CD14-positive monocyte (primary cell): ENCODE measurements at regions not wholly inside any gene's neighbourhood (a gene's known extent, or its start where the extent isn't known, plus 50 kb on each side); places are given as distances from the start of the nearest gene placed in this dataset.

Source experiments
- DNase-seq, 3 donors: peaks; one replicate each; pipeline ENCODE4 v3.0.0-alpha.2; 2011 to 2022
- H2AFZ ChIP-seq: 2 replicates; pipeline ENCODE4 v1.6.0; 2012; ENCODE audit warnings: mild to moderate bottlenecking, low read depth, low read length, inconsistent platforms; ENCODE audit not compliant: insufficient read depth, poor library complexity, severe bottlenecking
- H3K27ac ChIP-seq, 2 donors: 1 replicate in 1 of 2; 2 replicates in 1 of 2; pipeline ENCODE4 v1.5.1; 2012 to 2013; ENCODE audit warnings: low read length in 2 of 2, control low read depth in 1 of 2, inconsistent platforms in 1 of 2, low read depth in 1 of 2, mild to moderate bottlenecking in 1 of 2
- H3K27me3 ChIP-seq, 2 donors: one replicate each; pipeline versions ENCODE4 v1.6.0 to v1.6.1; 2011 to 2013; ENCODE audit warnings: low read length in 2 of 2; ENCODE audit not compliant: control insufficient read depth in 2 of 2, insufficient read depth in 2 of 2
- H3K36me3 ChIP-seq, 2 donors: replicated peaks in 1 of 2; 1 replicate in 1 of 2; 2 replicates in 1 of 2; pipeline versions ENCODE4 v1.5.1 to v1.6.1; 2012 to 2013; ENCODE audit warnings: low read length in 2 of 2, control low read depth in 1 of 2, inconsistent platforms in 1 of 2, mild to moderate bottlenecking in 1 of 2; ENCODE audit not compliant: insufficient read depth in 2 of 2, control insufficient read depth in 1 of 2
- H3K4me1 ChIP-seq, 2 donors: 1 replicate in 1 of 2; 2 replicates in 1 of 2; pipeline versions ENCODE4 v1.5.1 to v1.6.1; 2012 to 2013; ENCODE audit warnings: low read length in 2 of 2, control low read depth in 1 of 2, inconsistent platforms in 1 of 2, mild to moderate bottlenecking in 1 of 2, moderate library complexity in 1 of 2; ENCODE audit not compliant: insufficient read depth in 2 of 2, control insufficient read depth in 1 of 2
- H3K4me2 ChIP-seq: replicated peaks from 2 replicates; pipeline ENCODE3; 2012; ENCODE audit warnings: low read length, moderate library complexity, mild to moderate bottlenecking; ENCODE audit not compliant: poor library complexity, severe bottlenecking; ENCODE audit errors: extremely low read depth
- H3K4me3 ChIP-seq, 3 experiments: fragments of 200-600 bp in 1 of 3; sonication (generic) in 1 of 3; replicated peaks in 1 of 3; 1 replicate in 2 of 3; 2 replicates in 1 of 3; pipeline ENCODE4 v1.5.1; 2011 to 2013; ENCODE audit warnings: low read length in 3 of 3, mild to moderate bottlenecking in 3 of 3, control low read depth in 2 of 3, low read depth in 2 of 3, inconsistent platforms in 1 of 3, moderate library complexity in 1 of 3
- H3K79me2 ChIP-seq: 2 replicates; pipeline ENCODE4 v1.6.0; 2012; ENCODE audit warnings: mild to moderate bottlenecking, control low read depth, inconsistent platforms, low read length, moderate library complexity; ENCODE audit not compliant: insufficient read depth
- H3K9ac ChIP-seq: 2 replicates; pipeline ENCODE4 v1.6.0; 2017; ENCODE audit warnings: low read length, mild to moderate bottlenecking; ENCODE audit not compliant: insufficient read depth, poor library complexity, severe bottlenecking
- H3K9me3 ChIP-seq, 2 donors: replicated peaks in 1 of 2; 1 replicate in 1 of 2; 2 replicates in 1 of 2; pipeline versions ENCODE4 v1.5.1 to v1.6.1; 2012 to 2013; ENCODE audit warnings: low read length in 2 of 2, control low read depth in 1 of 2; ENCODE audit not compliant: control insufficient read depth in 1 of 2, insufficient read depth in 1 of 2
- H4K20me1 ChIP-seq: 2 replicates; pipeline ENCODE4 v1.6.0; 2012; ENCODE audit warnings: mild to moderate bottlenecking, low read length, control low read depth, moderate library complexity; ENCODE audit not compliant: insufficient read depth
- H3K27ac Mint-ChIP-seq, 7 donors: one replicate each; pipeline ENCODE4 v1.8.0; 2020; ENCODE audit warnings: mild to moderate bottlenecking in 7 of 7, mixed read lengths in 7 of 7, moderate library complexity in 6 of 7, inconsistent platforms in 2 of 7
- H3K27me3 Mint-ChIP-seq, 3 donors: one replicate each; pipeline ENCODE4 v1.8.0; 2021 to 2022; ENCODE audit warnings: low read depth in 3 of 3, mild to moderate bottlenecking in 3 of 3, mixed read lengths in 3 of 3, moderate library complexity in 3 of 3, inconsistent platforms in 1 of 3
- H3K36me3 Mint-ChIP-seq, 2 donors: one replicate each; pipeline ENCODE4 v1.8.0; 2020; ENCODE audit warnings: mixed read lengths in 2 of 2, inconsistent platforms in 1 of 2, mild to moderate bottlenecking in 1 of 2
- H3K4me1 Mint-ChIP-seq: one replicate; pipeline ENCODE4 v1.8.0; 2020; ENCODE audit warnings: mild to moderate bottlenecking, mixed read lengths
- H3K4me3 Mint-ChIP-seq, 2 donors: one replicate each; pipeline ENCODE4 v1.8.0; 2020; ENCODE audit warnings: mild to moderate bottlenecking in 2 of 2, mixed read lengths in 2 of 2, moderate library complexity in 1 of 2
- H3K9me3 Mint-ChIP-seq, 7 donors: one replicate each; pipeline ENCODE4 v1.8.0; 2020 to 2022; ENCODE audit warnings: mixed read lengths in 7 of 7, mild to moderate bottlenecking in 6 of 7, moderate library complexity in 6 of 7, inconsistent platforms in 2 of 7
- WGBS: methylation state at CpG from one replicate; pipeline ENCODE4 v1.1.5; 2013; ENCODE audit warnings: missing lambda C conversion rate; ENCODE audit not compliant: insufficient coverage; 5-methylcytosine and 5-hydroxymethylcytosine counted together
- intact Hi-C, 2 donors: fragments of 100-400 bp; cut with micrococcal nuclease; formaldehyde crosslinking; loops; one replicate each; pipeline versions ENCODE4 v1.15.0 to v1.15.1; 2023
- TF ChIP-seq, protein P1 (sequence below): fragments of 200-600 bp; IDR thresholded peaks from one replicate; pipeline ENCODE4 v1.8.0; 2022; ENCODE audit warnings: antibody characterized with exemption, mild to moderate bottlenecking

DNA sequence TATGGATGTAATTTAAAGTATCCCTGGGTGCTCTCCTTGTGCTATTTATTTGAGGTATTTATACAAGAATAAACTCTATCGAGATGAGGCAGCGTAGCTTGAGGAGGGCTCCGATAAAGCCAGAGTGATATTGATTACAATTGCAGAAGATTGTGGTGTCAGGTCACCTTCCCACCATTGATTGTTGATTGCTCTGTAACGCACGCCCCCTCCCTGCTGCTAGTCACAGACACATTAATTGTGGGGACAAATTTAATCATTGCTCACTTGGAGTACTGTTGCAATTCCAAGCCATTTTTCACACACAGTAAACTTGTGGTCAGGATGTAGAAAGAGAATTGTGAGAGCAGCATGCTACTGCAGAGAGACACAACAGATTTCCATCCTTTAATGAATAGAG lies 75.4 kb downstream of the IRX3 start:
- Histone ChIP-seq H3K79me2 (no peaks in the 10 kb centered on the region), H3K9ac (no peak overlapping the region), H4K20me1 (no peaks in the 10 kb centered on the region), H3K4me2 (no peak overlapping the region), H3K4me1 (no peaks in the 10 kb centered on the region), H3K4me3 (no peak overlapping the region), H3K9me3 (no peaks in the 10 kb centered on the region), H3K27ac (no peak overlapping the region), H2AFZ (no peak overlapping the region), H3K36me3 (no peaks in the 10 kb centered on the region), H3K27me3 (no peaks in the 10 kb centered on the region)
- H3K4me1 Mint-ChIP-seq: no peaks in the 10 kb centered on the region
- TF ChIP-seq, protein P1, sequence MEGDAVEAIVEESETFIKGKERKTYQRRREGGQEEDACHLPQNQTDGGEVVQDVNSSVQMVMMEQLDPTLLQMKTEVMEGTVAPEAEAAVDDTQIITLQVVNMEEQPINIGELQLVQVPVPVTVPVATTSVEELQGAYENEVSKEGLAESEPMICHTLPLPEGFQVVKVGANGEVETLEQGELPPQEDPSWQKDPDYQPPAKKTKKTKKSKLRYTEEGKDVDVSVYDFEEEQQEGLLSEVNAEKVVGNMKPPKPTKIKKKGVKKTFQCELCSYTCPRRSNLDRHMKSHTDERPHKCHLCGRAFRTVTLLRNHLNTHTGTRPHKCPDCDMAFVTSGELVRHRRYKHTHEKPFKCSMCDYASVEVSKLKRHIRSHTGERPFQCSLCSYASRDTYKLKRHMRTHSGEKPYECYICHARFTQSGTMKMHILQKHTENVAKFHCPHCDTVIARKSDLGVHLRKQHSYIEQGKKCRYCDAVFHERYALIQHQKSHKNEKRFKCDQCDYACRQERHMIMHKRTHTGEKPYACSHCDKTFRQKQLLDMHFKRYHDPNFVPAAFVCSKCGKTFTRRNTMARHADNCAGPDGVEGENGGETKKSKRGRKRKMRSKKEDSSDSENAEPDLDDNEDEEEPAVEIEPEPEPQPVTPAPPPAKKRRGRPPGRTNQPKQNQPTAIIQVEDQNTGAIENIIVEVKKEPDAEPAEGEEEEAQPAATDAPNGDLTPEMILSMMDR: no peak
- intact Hi-C loops: no loop called here
- H3K36me3 Mint-ChIP-seq: no peaks in the 10 kb centered on the region
- WGBS: 85% methylated on average over 3 of the region's 5 CpGs
- no peak overlapping the region for H3K27ac Mint-ChIP-seq
- H3K4me3 Mint-ChIP-seq: no peak overlapping the region
- no peak for DNase-seq
- peaks cover 0 to 2% (median 0%) of the 10 kb centered on the region in 7 donors for H3K9me3 Mint-ChIP-seq
- peaks cover 2 to 6% (median 3%) of the 10 kb centered on the region in 3 donors for H3K27me3 Mint-ChIP-seq

DNA sequence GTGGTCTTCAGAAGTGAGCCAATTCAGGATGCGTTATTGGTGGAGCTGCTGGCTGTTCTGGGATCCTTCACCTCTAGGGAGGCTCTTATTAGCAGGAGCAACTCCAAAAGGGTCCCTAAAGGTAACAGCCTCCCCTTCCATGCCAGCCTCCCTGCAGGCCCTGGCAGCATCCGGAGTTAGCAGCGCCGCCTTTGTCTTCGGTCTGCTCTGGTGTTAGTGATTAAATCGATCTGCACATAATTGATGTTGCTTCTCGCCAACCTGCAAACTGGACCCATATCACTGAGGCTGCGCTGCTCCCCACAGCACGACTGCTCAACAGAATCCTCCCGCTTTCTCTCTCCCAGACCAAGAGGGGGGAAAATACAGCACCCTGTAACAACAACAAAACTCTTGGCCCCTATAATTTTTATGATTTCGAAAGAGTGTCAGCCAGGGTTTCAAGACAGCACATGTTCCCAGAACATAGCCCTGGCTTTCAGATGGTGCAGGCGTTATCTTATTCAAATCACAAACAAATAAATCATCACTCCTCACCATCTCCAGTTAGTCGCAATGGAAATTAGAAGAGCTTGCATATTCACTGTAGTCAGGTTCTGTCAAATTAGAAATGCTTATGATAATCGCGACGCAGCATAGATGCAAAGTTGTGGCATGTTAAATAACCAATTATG lies 76.0 kb downstream of the IRX3 start:
- H2AFZ ChIP-seq: no peak overlapping the region
- Mint-ChIP-seq H3K36me3 (no peaks in the 10 kb centered on the region), H3K4me3 (no peak overlapping the region), H3K4me1 (no peaks in the 10 kb centered on the region), H3K9me3 (peaks cover 0 to 4% (median 0%) of the 10 kb centered on the region in 7 donors), H3K27ac (no peak overlapping the region), H3K27me3 (peaks cover 2 to 6% (median 3%) of the 10 kb centered on the region in 3 donors)
- no peaks in the 10 kb centered on the region for H4K20me1 ChIP-seq
- H3K4me1 ChIP-seq: no peaks in the 10 kb centered on the region
- WGBS: 88% methylated on average over 11 of the region's 16 CpGs
- no peaks in the 10 kb centered on the region for H3K9me3 ChIP-seq
- H3K27me3 ChIP-seq: no peaks in the 10 kb centered on the region
- H3K4me3 ChIP-seq: no peak overlapping the region
- intact Hi-C loops: no loop called here
- H3K27ac ChIP-seq: no peak overlapping the region
- no peak for DNase-seq
- no peaks in the 10 kb centered on the region for H3K36me3 ChIP-seq
- H3K79me2 ChIP-seq: no peaks in the 10 kb centered on the region
- no peak overlapping the region for H3K9ac ChIP-seq
- no peak overlapping the region for H3K4me2 ChIP-seq
- TF ChIP-seq, protein P1: no peak
